Heart left ventricle (tissue), 16 donors: ENCODE measurements at regions not wholly inside any gene's neighbourhood (a gene's known extent, or its start where the extent isn't known, plus 50 kb on each side); places are given as distances from the start of the nearest gene placed in this dataset.

Experiments
- ATAC-seq, 4 donors: fragments of 200-7000 bp; cut with Tn5 transposase; one replicate each; pipeline ENCODE4 v1.9.1; 2020 to 2022; ENCODE audit warnings: moderate library complexity in 4 of 4, mild to moderate bottlenecking in 3 of 4, moderate number of reproducible peaks in 1 of 4
- DNase-seq, 5 donors: peaks; one replicate each; pipeline ENCODE4 v3.0.0-alpha.2; 2020
- H3K27ac ChIP-seq, 12 donors: fragments of 200-600 bp; sonication (generic) in 4 of 12; one replicate each; pipeline versions ENCODE4 v1.5.0 to v1.8.0; 2016 to 2022; ENCODE audit warnings: mild to moderate bottlenecking in 2 of 12
- H3K27me3 ChIP-seq, 9 donors: fragments of 200-600 bp; sonication (generic) in 2 of 9; one replicate each; pipeline versions ENCODE4 v1.5.1 to v1.8.0; 2016 to 2022; ENCODE audit warnings: mild to moderate bottlenecking in 3 of 9
- H3K36me3 ChIP-seq, 9 donors: fragments of 200-600 bp; sonication (generic) in 2 of 9; one replicate each; pipeline versions ENCODE4 v1.5.0 to v1.8.0; 2018 to 2022; ENCODE audit warnings: mild to moderate bottlenecking in 2 of 9
- H3K4me1 ChIP-seq, 12 donors: fragments of 200-600 bp; sonication (generic) in 4 of 12; one replicate each; pipeline versions ENCODE4 v1.5.0 to v1.8.0; 2016 to 2022; ENCODE audit warnings: mild to moderate bottlenecking in 3 of 12
- H3K4me3 ChIP-seq, 12 donors: fragments of 200-600 bp; sonication (generic) in 4 of 12; one replicate each; pipeline versions ENCODE4 v1.5.0 to v1.8.0; 2017 to 2022; ENCODE audit warnings: mild to moderate bottlenecking in 9 of 12, moderate library complexity in 4 of 12
- H3K9me3 ChIP-seq, 12 donors: fragments of 200-600 bp; sonication (generic) in 4 of 12; one replicate each; pipeline versions ENCODE4 v1.5.0 to v1.8.0; 2016 to 2022; ENCODE audit warnings: mild to moderate bottlenecking in 1 of 12
- POLR2A ChIP-seq, 2 donors: fragments of 450-650 bp; IDR thresholded peaks; one replicate each; pipeline ENCODE4 v1.6.1; 2017; ENCODE audit warnings: antibody characterized with exemption in 2 of 2, mild to moderate bottlenecking in 2 of 2, moderate library complexity in 2 of 2
- WGBS, 4 donors: extraction: QIAGEN DNeasy Blood & Tissue Kit in 2 of 4; methylation state at CpG; one replicate each; pipeline versions ENCODE4 v1.1.5 to v1.1.7; 2013 to 2018; 5-methylcytosine and 5-hydroxymethylcytosine counted together
- intact Hi-C, 10 donors: fragments of 100-400 bp; cut with DNase I; formaldehyde crosslinking; loops; one replicate each; pipeline versions ENCODE4 v1.11.1 to v1.14.2; 2022
- TF ChIP-seq, protein P1 (sequence below), 12 donors: fragments of 200-600 bp; sonication (generic) in 4 of 12; IDR thresholded peaks; one replicate each; pipeline versions ENCODE4 v1.5.0 to v1.8.0; 2018 to 2022; ENCODE audit warnings: antibody characterized with exemption in 12 of 12, mild to moderate bottlenecking in 5 of 12
- donor health status: ischemic (EF 13 %, LVEDD 7.1; RV severe dilation, severe dysfunction).
- donor health status: healthy with polysubstance abuse.
- donor health status: DM: no; HTN: yes; CAD: no.
- donor health status: DM: no; HTN: no; CAD: no.
- donor health status: ischemic (EF 25% LVEDD 6.9; RV normal size, moderate dysfunction).
- donor health status: ischemic (EF 25% LVEDD 5.7; RV mildly dilated, moderate dysfunction).
- donor health status: healthy.
- donor health status: DM: yes; HTN: yes; CAD: no.
- donor health status: ischemic (EF 35%, LVEDD 5.7; RV mildly dilated, moderate dysfunction).
- donor health status: nonischemic (EF 11% LVEDD 7.7; RV severe dilation, severe dysfunction).
- donor health status: DM: yes; HTN: yes; CAD: no.
- donor health status: PGD.
- donor health status: ischemic (EF 29% LVEDD 5.4; RV normal size, mild dysfunction).
- donor health status: nonischemic (EF 23%, LVEDD 6.1; RV moderate dilation, normal function).

DNA sequence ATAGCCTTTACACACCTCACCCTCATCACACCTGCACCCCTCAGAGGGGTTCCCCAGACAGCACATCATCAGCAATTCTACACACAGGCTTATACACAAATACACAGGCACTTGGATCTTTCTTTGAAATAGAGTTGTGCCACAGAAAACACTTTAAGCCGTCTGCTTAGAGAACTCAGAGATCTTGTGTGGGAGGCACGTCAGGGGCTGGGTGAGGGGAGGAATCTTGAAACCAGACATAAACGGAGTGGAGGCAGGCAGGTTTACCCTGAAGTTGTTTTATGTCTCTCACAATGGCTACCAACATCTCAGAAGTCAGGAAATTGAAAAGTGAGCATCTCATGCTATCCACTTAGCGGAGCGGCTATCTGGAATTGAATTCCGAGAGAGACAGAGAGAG is 151.9 kb upstream of the GJB5 start:
- Histone ChIP-seq H3K4me1 (no peaks in the 10 kb centered on the region), H3K36me3 (no peaks in the 10 kb centered on the region), H3K9me3 (no peaks in the 10 kb centered on the region), H3K27me3 (peaks cover 0 to 46% (median 13%) of the 10 kb centered on the region in 9 donors), H3K4me3 (no peak overlapping the region), H3K27ac (no peak overlapping the region)
- 56 to 66% (median 62%) methylated on average over 6 of the region's 6 CpGs for WGBS, 4 donors
- DNase-seq (no peak), ATAC-seq (no peak)
- TF ChIP-seq, protein P1, sequence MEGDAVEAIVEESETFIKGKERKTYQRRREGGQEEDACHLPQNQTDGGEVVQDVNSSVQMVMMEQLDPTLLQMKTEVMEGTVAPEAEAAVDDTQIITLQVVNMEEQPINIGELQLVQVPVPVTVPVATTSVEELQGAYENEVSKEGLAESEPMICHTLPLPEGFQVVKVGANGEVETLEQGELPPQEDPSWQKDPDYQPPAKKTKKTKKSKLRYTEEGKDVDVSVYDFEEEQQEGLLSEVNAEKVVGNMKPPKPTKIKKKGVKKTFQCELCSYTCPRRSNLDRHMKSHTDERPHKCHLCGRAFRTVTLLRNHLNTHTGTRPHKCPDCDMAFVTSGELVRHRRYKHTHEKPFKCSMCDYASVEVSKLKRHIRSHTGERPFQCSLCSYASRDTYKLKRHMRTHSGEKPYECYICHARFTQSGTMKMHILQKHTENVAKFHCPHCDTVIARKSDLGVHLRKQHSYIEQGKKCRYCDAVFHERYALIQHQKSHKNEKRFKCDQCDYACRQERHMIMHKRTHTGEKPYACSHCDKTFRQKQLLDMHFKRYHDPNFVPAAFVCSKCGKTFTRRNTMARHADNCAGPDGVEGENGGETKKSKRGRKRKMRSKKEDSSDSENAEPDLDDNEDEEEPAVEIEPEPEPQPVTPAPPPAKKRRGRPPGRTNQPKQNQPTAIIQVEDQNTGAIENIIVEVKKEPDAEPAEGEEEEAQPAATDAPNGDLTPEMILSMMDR (IDR thresholded peaks at IDR 0.05): no peak
- no peak for TF ChIP-seq POLR2A (IDR thresholded peaks at IDR 0.05)
- intact Hi-C loops: no loop called here

DNA sequence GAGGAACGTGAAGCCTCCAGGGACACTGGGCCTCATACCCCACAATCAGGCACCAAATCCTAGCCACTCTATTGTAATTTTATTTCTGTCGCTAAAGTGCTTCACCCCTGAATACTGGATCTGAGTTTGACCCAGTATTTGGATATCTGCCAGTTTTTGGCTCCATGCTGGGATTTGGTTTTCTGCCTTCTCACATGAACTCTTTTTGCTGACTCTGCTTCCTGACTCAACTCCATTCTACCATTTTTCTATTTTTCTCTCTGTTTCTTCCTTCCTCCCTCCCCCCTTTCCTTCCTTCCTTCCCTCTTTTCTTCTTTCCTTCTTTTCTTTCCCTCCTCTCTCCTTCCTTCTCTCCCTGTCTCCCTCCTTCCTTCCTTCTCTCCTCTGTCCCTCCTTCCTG is 151.3 kb upstream of the GJB5 start:
- WGBS, 4 donors: 32 to 49% (median 41%) methylated on average over 2 of the region's 2 CpGs
- peaks cover 0 to 49% (median 14%) of the 10 kb centered on the region in 9 donors for H3K27me3 ChIP-seq
- TF ChIP-seq POLR2A (IDR thresholded peaks at IDR 0.05): no peak
- TF ChIP-seq, protein P1 (IDR thresholded peaks at IDR 0.05): no peak

DNA sequence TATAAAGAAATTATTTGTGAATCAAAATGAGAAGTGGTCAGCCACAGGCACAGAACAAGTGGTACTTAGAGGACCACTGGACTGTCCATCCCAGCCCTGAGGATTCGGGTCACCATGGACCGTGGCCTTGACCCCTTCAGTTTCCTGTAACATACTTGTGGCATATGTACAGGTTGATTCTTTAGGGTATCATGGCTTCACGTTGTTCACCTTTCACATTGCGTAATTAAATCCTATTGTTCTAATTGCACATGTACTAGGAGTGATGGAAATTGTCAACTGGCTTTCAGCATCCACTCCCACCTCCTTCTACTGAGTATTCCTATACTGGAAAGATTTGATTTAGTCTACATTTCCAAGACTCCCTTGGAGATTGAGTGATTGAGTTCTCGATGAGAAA is 148.3 kb upstream of the GJB5 start:
- Histone ChIP-seq H3K4me1 (no peaks in the 10 kb centered on the region), H3K27ac (no peak overlapping the region), H3K4me3 (no peak overlapping the region), H3K36me3 (no peaks in the 10 kb centered on the region), H3K27me3 (peaks cover 0 to 45% (median 3%) of the 10 kb centered on the region in 9 donors), H3K9me3 (no peaks in the 10 kb centered on the region)
- no peak for DNase-seq
- intact Hi-C loops: no loop called here
- WGBS, 4 donors: 84 to 92% (median 85%) methylated on average over 5 of the region's 5 CpGs
- no peak for ATAC-seq
- TF ChIP-seq POLR2A (IDR thresholded peaks at IDR 0.05): no peak
- TF ChIP-seq, protein P1 (IDR thresholded peaks at IDR 0.05): no peak

More for the DNA sequence above, 151.3 kb upstream of the GJB5 start:
- Histone ChIP-seq H3K36me3 (no peaks in the 10 kb centered on the region), H3K4me3 (no peak overlapping the region), H3K4me1 (no peaks in the 10 kb centered on the region), H3K27ac (no peak overlapping the region), H3K9me3 (no peaks in the 10 kb centered on the region)
- DNase-seq (no peak), ATAC-seq (no peak)
- intact Hi-C loops: no loop called here

DNA sequence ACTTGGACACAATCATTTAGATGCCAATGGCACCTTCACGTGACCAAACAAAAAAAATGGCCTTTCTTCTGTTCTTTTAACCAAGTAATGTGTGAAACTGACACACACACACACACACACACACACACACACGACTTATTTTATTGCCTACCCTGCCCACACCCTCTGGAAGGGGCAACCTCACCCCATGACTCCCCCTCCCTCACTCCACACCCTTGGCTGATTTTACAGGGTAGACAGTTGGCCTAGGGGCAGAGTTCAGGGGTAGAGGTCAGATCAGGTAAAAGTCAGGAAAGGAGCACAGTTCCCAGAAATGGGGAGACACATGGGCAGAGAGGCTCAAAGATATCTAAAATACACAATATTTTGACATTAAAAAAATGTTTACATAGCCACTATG is 144.8 kb upstream of the GJB5 start:
- WGBS, 4 donors: 44 to 63% (median 54%) methylated on average over 2 of the region's 2 CpGs
- H3K36me3 ChIP-seq: no peaks in the 10 kb centered on the region
- intact Hi-C loops: no loop called here
- peaks cover 0 to 47% (median 5%) of the 10 kb centered on the region in 9 donors for H3K27me3 ChIP-seq
- H3K9me3 ChIP-seq: no peaks in the 10 kb centered on the region
- no peak overlapping the region for H3K4me3 ChIP-seq
- DNase-seq: no peak
- ATAC-seq: no peak
- H3K4me1 ChIP-seq: no peaks in the 10 kb centered on the region
- no peak overlapping the region for H3K27ac ChIP-seq
- TF ChIP-seq, protein P1 (IDR thresholded peaks at IDR 0.05): no peak
- no peak for TF ChIP-seq POLR2A (IDR thresholded peaks at IDR 0.05)
